ENCODE measurements at regions not wholly inside any gene's neighbourhood (a gene's known extent, or its start where the extent isn't known, plus 50 kb on each side); places are given as distances from the start of the nearest gene placed in this dataset.
"Not testable (repeated sequence)": the region's sequence is repeated elsewhere in the genome, so short reads cannot be mapped to it uniquely, and the experiment has no call there.

- no peak for DNase-seq (ENCODE audit: low read depth in 2 of 2)
Measured at GRCh38 chr14:55805250-55805649, 225.2 kb downstream of the KTN1 start.

DNA sequence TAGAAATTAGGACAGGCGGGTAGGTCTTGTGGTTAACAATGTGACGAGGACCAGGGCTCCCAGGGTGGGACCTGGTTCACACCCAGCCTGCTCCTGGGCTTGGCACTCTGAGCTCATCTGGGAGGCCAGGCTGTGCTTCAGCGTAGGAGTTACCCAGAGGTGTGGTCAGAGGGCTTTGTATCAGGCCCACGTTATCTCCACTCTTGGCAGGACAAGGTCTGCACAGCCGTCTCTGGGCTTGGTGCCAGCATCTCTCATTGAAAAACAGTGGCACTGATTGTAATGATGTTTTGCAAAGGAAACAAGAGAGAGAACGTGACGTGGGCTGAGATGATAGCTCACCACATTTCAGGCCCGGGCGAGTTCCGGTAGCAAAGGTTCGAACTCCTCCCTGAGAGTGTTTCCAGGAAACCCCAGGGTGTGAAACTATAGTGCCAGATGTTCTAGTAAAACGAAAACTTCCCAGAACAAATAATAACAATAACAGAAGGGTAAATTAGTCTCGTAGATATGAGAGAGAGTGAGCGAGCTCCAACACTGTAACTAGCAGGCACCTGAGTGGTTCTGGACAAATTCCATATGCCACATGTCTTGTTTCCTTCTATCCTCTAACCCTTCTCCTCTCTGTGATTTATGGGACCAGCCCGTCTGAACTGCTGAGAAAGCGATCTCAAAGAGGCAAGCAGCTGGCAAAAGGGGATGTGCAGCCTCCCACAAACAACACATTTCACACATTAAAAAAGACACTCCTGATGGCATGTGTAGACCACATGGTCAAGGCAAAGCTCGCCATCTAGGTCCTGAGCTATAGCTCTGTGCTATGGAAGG lies 227.3 kb downstream of the KTN1 start:
- peak; percentile 4 to 35 for DNase-seq (ENCODE audit: low read depth in 2 of 2)

DNA sequence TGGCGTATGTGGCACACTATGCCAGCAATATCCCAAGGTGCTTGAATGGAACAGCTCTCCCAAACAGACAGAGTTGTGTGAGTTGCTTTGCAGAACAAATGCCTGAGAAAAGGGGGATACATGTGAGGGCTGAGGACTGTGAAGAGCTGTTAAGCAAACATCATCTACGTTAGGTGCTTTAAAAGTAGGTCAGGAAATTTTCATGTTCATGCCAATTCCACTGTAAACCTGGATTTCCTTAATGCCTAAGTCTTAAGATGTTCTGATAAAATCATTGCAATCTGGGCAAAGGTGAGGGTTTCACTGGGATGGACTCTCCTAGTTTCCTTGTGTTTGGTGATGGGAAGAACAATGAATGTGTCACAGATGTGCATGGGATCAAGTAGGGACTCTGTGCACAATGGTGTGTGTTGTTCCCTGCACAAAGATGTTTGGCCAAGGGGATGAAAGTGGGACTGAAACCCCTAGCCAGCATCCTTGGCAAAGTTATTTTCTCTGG lies 227.9 kb downstream of the KTN1 start:
- no peak for DNase-seq (ENCODE audit: low read depth in 2 of 2)

DNA sequence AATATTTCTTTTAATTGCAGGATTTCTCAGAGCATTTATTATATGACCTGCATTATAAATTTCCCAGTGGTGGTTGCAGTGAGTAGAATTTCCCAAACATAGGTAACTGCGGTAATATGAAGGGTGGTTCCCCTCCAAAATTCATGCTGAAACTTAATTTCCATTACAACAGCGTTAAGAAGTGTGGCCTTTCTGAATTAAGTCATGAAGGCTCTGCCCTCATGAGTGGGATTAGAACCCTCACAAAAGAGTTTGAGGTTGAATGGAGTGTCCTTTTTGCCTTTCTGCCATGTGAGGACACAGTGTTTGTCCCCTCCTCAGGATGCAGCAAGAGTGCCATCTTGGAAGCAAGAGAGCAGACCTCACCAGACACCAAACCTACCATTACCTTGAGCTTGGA lies 233.6 kb downstream of the KTN1 start:
- DNase-seq (ENCODE audit: low read depth in 2 of 2): no peak

DNA sequence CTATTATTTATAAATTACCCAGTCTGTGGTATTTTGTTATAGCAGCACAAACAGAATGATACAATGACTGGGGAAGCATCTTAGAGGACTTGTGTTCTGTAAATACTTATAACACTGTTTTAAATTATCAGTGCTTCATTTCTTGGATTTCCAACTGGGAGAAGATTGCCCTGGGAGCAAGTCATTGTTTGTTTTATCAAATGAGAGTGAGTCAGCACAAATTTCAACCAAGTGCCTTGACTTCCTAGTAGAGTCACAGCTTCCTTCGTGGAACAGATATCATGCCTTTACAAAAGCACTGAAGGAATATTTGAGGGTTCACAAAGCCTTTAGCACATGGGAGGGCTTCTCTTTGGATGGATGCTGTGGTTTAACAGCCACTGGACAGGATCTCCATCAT lies 234.1 kb downstream of the KTN1 start:
- DNase-seq (ENCODE audit: low read depth in 2 of 2): no peak

DNA sequence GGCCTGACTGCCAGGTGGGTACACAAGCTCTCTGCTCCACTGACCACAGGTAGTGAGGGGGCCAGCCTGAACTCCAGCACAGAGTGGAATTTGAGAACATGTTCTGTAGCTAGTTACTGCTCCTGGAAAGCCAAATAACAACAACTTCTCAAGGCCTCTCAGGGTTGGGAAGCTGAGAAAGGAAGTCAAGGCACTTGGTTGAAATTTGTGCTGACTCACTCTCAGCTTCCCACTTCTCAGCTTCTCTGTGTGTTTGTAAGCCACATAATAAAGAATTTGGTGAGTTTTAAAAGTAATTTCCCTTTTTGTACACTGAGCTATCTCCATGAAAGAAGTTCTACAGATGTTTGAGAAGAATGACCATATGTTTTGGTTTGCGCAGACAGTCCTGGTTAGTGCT lies 234.9 kb downstream of the KTN1 start:
- DNase-seq (ENCODE audit: low read depth in 2 of 2): no peak

DNA sequence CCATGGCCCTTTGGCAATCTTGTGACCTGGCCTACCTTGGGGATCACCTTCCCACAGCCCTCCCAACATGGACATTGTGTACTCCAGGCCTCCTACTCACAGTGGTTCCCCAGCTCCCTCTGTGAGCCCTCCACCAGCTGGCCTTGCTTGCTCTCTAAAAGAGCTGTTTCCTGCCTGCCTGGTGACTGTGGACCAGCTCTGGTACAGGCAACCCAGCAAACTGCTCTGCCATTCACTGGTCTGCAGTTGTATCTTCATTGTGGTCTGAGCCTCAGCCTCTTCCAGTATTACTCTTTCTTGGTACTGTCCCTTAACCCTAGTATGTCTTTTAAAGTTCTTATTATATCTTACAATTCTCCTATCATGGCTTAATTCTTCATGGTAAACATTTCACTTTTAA lies 236.2 kb downstream of the KTN1 start:
- no peak for DNase-seq (ENCODE audit: low read depth in 2 of 2)

GRCh38 chr14:55819610-55820304 lies 239.8 kb downstream of the KTN1 start:
- no peak for DNase-seq (ENCODE audit: low read depth in 2 of 2)

- DNase-seq (ENCODE audit: low read depth in 2 of 2): no peak
Measured at GRCh38 chr14:55822906-55823305, 242.9 kb downstream of the KTN1 start.

GRCh38 chr14:55832122-55832911 lies 252.3 kb downstream of the KTN1 start:
- DNase-seq (ENCODE audit: low read depth in 2 of 2): no peak

DNA sequence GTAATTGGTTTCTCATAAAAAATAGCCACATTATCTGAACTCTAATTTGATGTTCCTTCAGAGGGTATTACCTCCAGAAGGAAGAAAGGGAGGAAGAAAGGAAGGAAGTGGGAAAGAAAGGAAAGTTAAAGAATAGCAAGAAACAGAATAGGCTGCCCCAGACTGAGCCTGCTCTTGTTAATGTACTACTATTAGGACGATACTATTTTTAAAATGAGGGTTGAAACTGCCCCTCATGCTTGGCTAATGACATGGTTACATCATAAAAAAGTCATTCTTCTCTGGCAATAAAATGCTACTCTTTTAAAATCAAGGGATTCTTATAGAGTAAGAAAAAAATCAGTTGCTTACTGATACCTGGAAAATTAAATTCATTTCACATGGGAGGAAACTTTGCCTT lies 253.0 kb downstream of the KTN1 start:
- DNase-seq (ENCODE audit: low read depth in 2 of 2): no peak

DNA sequence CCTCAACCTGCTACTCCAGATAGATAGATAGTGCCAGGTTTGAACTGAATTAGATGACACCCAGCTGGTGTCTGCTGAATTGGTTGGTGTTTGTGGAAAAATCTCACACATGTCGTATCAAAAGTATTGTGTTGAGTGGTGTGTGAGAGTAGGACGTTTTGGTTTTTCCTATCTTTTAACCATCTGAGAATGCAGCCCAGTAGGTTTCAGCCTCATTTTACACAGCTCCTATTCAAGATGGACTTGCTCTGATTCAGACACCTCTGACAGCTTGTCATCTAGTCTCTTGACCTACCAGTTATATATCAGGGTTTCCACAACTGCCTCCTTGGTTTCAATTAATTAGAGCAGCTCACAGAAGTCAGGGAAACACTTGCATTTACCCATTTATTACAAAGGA lies 254.4 kb downstream of the KTN1 start:
- no peak for DNase-seq (ENCODE audit: low read depth in 2 of 2)

DNA sequence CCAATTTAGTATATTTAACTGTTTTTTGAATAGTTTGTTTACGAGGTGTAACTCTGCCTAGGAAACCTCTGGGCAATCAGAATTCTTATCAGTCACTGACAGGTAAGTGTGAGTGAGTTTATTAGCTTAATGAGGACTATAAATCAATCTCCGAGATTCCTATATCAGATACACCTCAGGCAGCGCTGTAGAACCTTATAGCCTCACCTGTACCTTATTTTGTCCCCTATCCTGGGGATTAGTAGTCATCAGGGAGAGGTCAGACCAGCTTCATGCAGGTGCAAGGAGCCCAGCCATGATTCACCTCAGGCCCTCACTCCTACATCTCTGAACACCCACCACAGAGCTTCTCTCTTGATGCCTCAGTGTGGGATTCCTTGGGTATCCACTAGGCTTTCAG lies 256.0 kb downstream of the KTN1 start:
- no peak for DNase-seq (ENCODE audit: low read depth in 2 of 2)

DNA sequence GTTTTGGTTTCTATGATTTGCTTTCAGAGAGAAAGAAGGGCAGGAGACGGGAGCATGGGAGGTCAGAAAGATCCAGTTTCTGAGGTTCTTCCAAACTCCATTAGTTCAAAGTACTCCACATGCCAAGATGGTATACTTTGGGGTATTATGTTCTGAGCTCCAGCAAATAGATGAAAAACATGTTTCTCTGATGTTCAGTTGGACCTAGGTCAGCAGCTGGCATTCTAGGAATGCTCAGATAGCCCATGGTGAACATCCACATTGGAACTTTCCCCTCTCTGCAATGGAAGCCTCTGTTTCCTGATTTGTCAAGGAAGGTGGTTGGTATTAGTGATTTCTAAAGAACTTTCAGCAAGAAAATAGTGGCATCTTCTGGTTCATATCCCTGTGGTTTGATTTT lies 257.5 kb downstream of the KTN1 start:
- DNase-seq (ENCODE audit: low read depth in 2 of 2): no peak

GRCh38 chr14:55838529-55839052 lies 258.6 kb downstream of the KTN1 start:
- DNase-seq (ENCODE audit: low read depth in 2 of 2): no peak

DNA sequence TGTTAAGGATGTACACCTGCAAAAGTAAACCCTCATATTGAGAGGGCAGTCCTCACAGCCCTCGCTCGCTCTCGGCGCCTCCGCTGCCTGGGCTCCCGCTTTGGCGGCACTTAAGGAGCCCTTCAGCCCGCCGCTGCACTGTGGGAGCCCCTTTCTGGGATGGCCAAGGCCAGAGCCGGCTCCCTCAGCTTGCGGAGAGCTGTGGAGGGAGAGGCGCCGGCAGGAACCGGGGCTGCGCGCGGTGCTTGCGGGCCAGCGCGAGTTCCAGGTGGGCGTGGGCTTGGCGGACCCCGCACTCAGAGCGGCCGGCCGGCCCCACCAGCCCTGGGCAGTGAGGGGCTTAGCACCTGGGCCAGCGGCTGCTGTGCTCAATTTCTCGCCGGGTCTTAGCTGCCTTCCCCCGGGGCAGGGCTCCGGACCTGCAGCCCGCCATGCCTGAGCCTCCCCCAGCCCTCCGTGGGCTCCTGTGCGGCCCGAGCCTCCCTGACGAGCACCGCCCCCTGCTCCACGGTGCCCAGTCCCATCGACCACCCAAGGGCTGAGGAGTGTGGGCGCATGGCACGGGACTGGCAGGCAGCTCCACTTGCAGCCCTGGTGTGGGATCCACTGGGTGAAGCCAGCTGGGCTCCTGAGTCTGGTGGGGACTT lies 259.4 kb downstream of the KTN1 start:
- not testable (repeated sequence) for DNase-seq (ENCODE audit: low read depth in 2 of 2)

DNA sequence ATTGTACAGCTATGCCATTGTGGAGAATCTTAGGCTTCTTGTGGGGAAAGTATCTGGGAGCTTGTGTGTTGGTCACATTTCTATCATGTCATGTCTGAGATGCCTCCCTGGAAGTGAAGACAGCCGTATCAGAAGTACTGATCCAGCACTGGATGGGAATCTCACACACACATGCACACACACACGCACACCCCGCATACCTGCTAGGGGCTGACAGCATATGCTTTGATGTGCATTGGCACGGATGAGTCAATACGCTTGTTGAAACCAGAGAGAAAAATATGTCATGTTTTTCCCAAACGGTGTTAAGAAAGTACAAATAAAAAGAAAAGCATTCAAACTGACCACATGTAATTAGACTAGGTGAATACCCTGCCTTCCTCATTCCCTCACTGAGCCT lies 260.8 kb downstream of the KTN1 start:
- DNase-seq (ENCODE audit: low read depth in 2 of 2): no peak

- no peak for DNase-seq (ENCODE audit: low read depth in 2 of 2)
Measured at GRCh38 chr14:55841625-55842024, 261.6 kb downstream of the KTN1 start.

GRCh38 chr14:55843718-55844403 lies 263.9 kb downstream of the KTN1 start:
- no peak for DNase-seq (ENCODE audit: low read depth in 2 of 2)

- no peak for DNase-seq (ENCODE audit: low read depth in 2 of 2)
Measured at GRCh38 chr14:55845963-55846825, 266.2 kb downstream of the KTN1 start.

Data from stimulated activated CD4-positive, alpha-beta T cell treated with anti-CD3 and anti-CD28 coated beads, Interleukin-1b, Interleukin-23, amount 100 ng/mL, for 1 hour (primary cell).